GM10266 (cell line): ENCODE measurements at regions not wholly inside any gene's neighbourhood (a gene's known extent, or its start where the extent isn't known, plus 50 kb on each side); places are given as distances from the start of the nearest gene placed in this dataset.

Experiments
- DNase-seq: peaks from one replicate; pipeline ENCODE4 v3.0.0; 2012; ENCODE audit errors: extremely low spot score
- CTCF ChIP-seq: IDR thresholded peaks from 2 replicates; pipeline ENCODE4 v1.5.1; 2012; ENCODE audit warnings: mild to moderate bottlenecking, low read depth; ENCODE audit not compliant: control insufficient read depth, insufficient read depth; ENCODE audit errors: missing control alignments

GRCh38 chr11:114776956-114777355, 98.6 kb downstream of the NXPE2 start:
- no peak for TF ChIP-seq CTCF
- no peak for DNase-seq

GRCh38 chr11:114779189-114779588, 100.9 kb downstream of the NXPE2 start:
- DNase-seq, result no peak
- no peak for TF ChIP-seq CTCF

GRCh38 chr11:114782650-114783310, 104.5 kb downstream of the NXPE2 start:
- TF ChIP-seq CTCF, result no peak
- no peak for DNase-seq

GRCh38 chr11:114783805-114784204, 105.5 kb downstream of the NXPE2 start:
- no peak for DNase-seq
- TF ChIP-seq CTCF, result no peak

GRCh38 chr11:114784216-114784615, 105.9 kb downstream of the NXPE2 start:
- TF ChIP-seq CTCF, result no peak
- no peak for DNase-seq

GRCh38 chr11:114784891-114785290, 106.6 kb downstream of the NXPE2 start:
- DNase-seq, result no peak
- no peak for TF ChIP-seq CTCF

GRCh38 chr11:114785820-114786219, 107.5 kb downstream of the NXPE2 start:
- DNase-seq, result no peak
- TF ChIP-seq CTCF, result no peak
